ENCODE measurements at regions not wholly inside any gene's neighbourhood (a gene's known extent, or its start where the extent isn't known, plus 50 kb on each side); places are given as distances from the start of the nearest gene placed in this dataset.

DNA sequence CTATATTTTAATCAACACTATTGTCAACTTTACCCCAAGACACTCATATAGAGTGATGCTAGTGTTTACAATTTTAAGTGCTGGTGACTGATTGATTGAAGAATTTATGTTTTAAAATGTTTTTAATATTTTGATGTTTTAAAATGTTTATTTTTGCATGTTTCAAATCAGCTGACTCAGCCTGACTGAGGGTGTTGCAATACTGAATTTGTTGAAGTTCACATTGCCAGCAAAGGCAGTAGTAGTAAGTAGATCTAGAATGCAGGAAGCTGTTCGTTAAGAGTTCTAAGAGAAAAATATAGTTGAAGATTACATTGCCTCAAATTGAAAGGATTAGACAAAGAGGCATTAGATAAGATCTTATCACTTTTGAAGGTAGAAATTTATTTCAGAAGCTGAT, 977.6 kb downstream of the IGSF11 start:
- no peaks in the 10 kb centered on the region for H3K9me2 ChIP-seq (replicated peaks; ENCODE audit: insufficient read depth, low read length)
- TF ChIP-seq CTCF (IDR thresholded peaks at IDR 0.05; ENCODE audit: low read length) (no peak), EZH2phosphoT487 (IDR thresholded peaks at IDR 0.05; ENCODE audit: low read length) (no peak), EZH2 (optimal IDR thresholded peaks at IDR 0.05; ENCODE audit: low read depth, low read length) (no peak)

GRCh38 chr3:118059096-118059495, 975.5 kb downstream of the IGSF11 start:
- no peaks in the 10 kb centered on the region for H3K9me2 ChIP-seq (replicated peaks; ENCODE audit: insufficient read depth, low read length)
- H3K27ac ChIP-seq (ENCODE audit: low read length) = no peak overlapping the region
- H3K79me2 ChIP-seq (ENCODE audit: low read length) = no peaks in the 10 kb centered on the region
- DNase-seq = no peak
- TF ChIP-seq EZH2phosphoT487 (IDR thresholded peaks at IDR 0.05; ENCODE audit: low read length) = no peak
- no peak for TF ChIP-seq CTCF (IDR thresholded peaks at IDR 0.05; ENCODE audit: low read length)
- no peak for TF ChIP-seq EZH2 (optimal IDR thresholded peaks at IDR 0.05; ENCODE audit: low read depth, low read length)
- H2AFZ ChIP-seq (ENCODE audit: low read length) = no peak overlapping the region
- H3F3A ChIP-seq (ENCODE audit: insufficient read depth, low read length) = no peaks in the 10 kb centered on the region
- no peak overlapping the region for H3K4me2 ChIP-seq (ENCODE audit: low read depth, low read length)
- H3K9ac ChIP-seq (ENCODE audit: low read length) = no peak overlapping the region
- H3K4me3 ChIP-seq (ENCODE audit: low read length) = no peak overlapping the region
- no peaks in the 10 kb centered on the region for H3K9me3 ChIP-seq (replicated peaks; ENCODE audit: insufficient read depth, low read length)
- no peaks in the 10 kb centered on the region for H3K4me1 ChIP-seq (ENCODE audit: low read length)
- no peaks in the 10 kb centered on the region for H3K36me3 ChIP-seq (replicated peaks; ENCODE audit: insufficient read depth, low read length)
- no peaks in the 10 kb centered on the region for H3K27me3 ChIP-seq (replicated peaks; ENCODE audit: insufficient read depth, low read length)
- H4K20me1 ChIP-seq (ENCODE audit: insufficient read depth, low read length) = no peaks in the 10 kb centered on the region

More for the DNA sequence above, 977.6 kb downstream of the IGSF11 start:
- Histone ChIP-seq H3K4me1 (ENCODE audit: low read length) (no peaks in the 10 kb centered on the region), H3F3A (ENCODE audit: insufficient read depth, low read length) (no peaks in the 10 kb centered on the region), H3K27me3 (replicated peaks; ENCODE audit: insufficient read depth, low read length) (no peaks in the 10 kb centered on the region), H3K36me3 (replicated peaks; ENCODE audit: insufficient read depth, low read length) (no peaks in the 10 kb centered on the region), H4K20me1 (ENCODE audit: insufficient read depth, low read length) (no peaks in the 10 kb centered on the region), H3K9ac (ENCODE audit: low read length) (no peak overlapping the region), H3K9me3 (replicated peaks; ENCODE audit: insufficient read depth, low read length) (no peaks in the 10 kb centered on the region), H3K4me3 (ENCODE audit: low read length) (no peak overlapping the region), H3K79me2 (ENCODE audit: low read length) (no peaks in the 10 kb centered on the region), H3K27ac (ENCODE audit: low read length) (no peak overlapping the region), H3K4me2 (ENCODE audit: low read depth, low read length) (no peak overlapping the region), H2AFZ (ENCODE audit: low read length) (no peak overlapping the region)
- DNase-seq = no peak

GRCh38 chr3:118067439-118067838, 967.2 kb downstream of the IGSF11 start:
- Histone ChIP-seq H3K36me3 (replicated peaks; ENCODE audit: insufficient read depth, low read length) (no peaks in the 10 kb centered on the region), H3K4me3 (ENCODE audit: low read length) (no peak overlapping the region), H3K79me2 (ENCODE audit: low read length) (no peaks in the 10 kb centered on the region), H3K27ac (ENCODE audit: low read length) (no peak overlapping the region), H4K20me1 (ENCODE audit: insufficient read depth, low read length) (no peaks in the 10 kb centered on the region), H3K9me2 (replicated peaks; ENCODE audit: insufficient read depth, low read length) (no peaks in the 10 kb centered on the region), H3F3A (ENCODE audit: insufficient read depth, low read length) (no peaks in the 10 kb centered on the region), H2AFZ (ENCODE audit: low read length) (no peak overlapping the region), H3K9ac (ENCODE audit: low read length) (no peak overlapping the region), H3K4me2 (ENCODE audit: low read depth, low read length) (no peak overlapping the region), H3K27me3 (replicated peaks; ENCODE audit: insufficient read depth, low read length) (no peaks in the 10 kb centered on the region), H3K4me1 (ENCODE audit: low read length) (no peaks in the 10 kb centered on the region), H3K9me3 (replicated peaks; ENCODE audit: insufficient read depth, low read length) (no peaks in the 10 kb centered on the region)
- no peak for DNase-seq
- TF ChIP-seq CTCF (IDR thresholded peaks at IDR 0.05; ENCODE audit: low read length) (no peak), EZH2phosphoT487 (IDR thresholded peaks at IDR 0.05; ENCODE audit: low read length) (no peak), EZH2 (optimal IDR thresholded peaks at IDR 0.05; ENCODE audit: low read depth, low read length) (no peak)

All from MM.1S (cell line).